CD1c-positive myeloid dendritic cell (primary cell): ENCODE measurements at regions not wholly inside any gene's neighbourhood (a gene's known extent, or its start where the extent isn't known, plus 50 kb on each side); places are given as distances from the start of the nearest gene placed in this dataset.

Experiments
- DNase-seq: peaks from one replicate; pipeline ENCODE4 v3.0.0-alpha.2; 2016; ENCODE audit errors: extremely low spot score

GRCh38 chr6:164216839-164217238, 802.3 kb downstream of the QKI start:
- DNase-seq = no peak

GRCh38 chr6:164216368-164216767, 801.9 kb downstream of the QKI start:
- no peak for DNase-seq

- no peak for DNase-seq
Observed at GRCh38 chr6:164214066-164214465, 799.5 kb downstream of the QKI start.

- DNase-seq = no peak
Observed at GRCh38 chr6:164211254-164211653, 796.7 kb downstream of the QKI start.

- DNase-seq = no peak
Observed at GRCh38 chr6:164210783-164211182, 796.3 kb downstream of the QKI start.

GRCh38 chr6:164210323-164210722, 795.8 kb downstream of the QKI start:
- DNase-seq = no peak

GRCh38 chr6:164208371-164208770, 793.9 kb downstream of the QKI start:
- no peak for DNase-seq

GRCh38 chr6:164206807-164207423, 792.4 kb downstream of the QKI start:
- no peak for DNase-seq

GRCh38 chr6:164200071-164200470, 785.6 kb downstream of the QKI start:
- DNase-seq = no peak

GRCh38 chr6:164195942-164196281, 781.4 kb downstream of the QKI start:
- no peak for DNase-seq

- DNase-seq = no peak
Observed at GRCh38 chr6:164195278-164195941, 780.9 kb downstream of the QKI start.

- DNase-seq = no peak
Observed at GRCh38 chr6:164188861-164189260, 774.3 kb downstream of the QKI start.

- no peak for DNase-seq
Observed at GRCh38 chr6:164185471-164185871, 771.0 kb downstream of the QKI start.

GRCh38 chr6:164184410-164184809, 769.9 kb downstream of the QKI start:
- no peak for DNase-seq

- no peak for DNase-seq
Observed at GRCh38 chr6:164183556-164184123, 769.1 kb downstream of the QKI start.

GRCh38 chr6:164178679-164179332, 764.3 kb downstream of the QKI start:
- DNase-seq = no peak

- DNase-seq = no peak
Observed at GRCh38 chr6:164169355-164169754, 754.8 kb downstream of the QKI start.

- no peak for DNase-seq
Observed at GRCh38 chr6:164168595-164168994, 754.1 kb downstream of the QKI start.

GRCh38 chr6:164167873-164168405, 753.4 kb downstream of the QKI start:
- no peak for DNase-seq

GRCh38 chr6:164166996-164167395, 752.5 kb downstream of the QKI start:
- no peak for DNase-seq

- DNase-seq = no peak
Observed at GRCh38 chr6:164166515-164166914, 752.0 kb downstream of the QKI start.

- no peak for DNase-seq
Observed at GRCh38 chr6:164164876-164165275, 750.4 kb downstream of the QKI start.

GRCh38 chr6:164163239-164163638, 748.7 kb downstream of the QKI start:
- DNase-seq = no peak
